Body of pancreas (tissue), 4 donors: ENCODE measurements at regions not wholly inside any gene's neighbourhood (a gene's known extent, or its start where the extent isn't known, plus 50 kb on each side); places are given as distances from the start of the nearest gene placed in this dataset.

Experiments
- ATAC-seq: fragments of 150-250 bp; one replicate; pipeline ENCODE4 v1.9.1; 2016
- DNase-seq, 4 donors: peaks; one replicate each; pipeline ENCODE4 v3.0.0-alpha.2; 2019
- H3K27ac ChIP-seq, 4 donors: fragments of 200-600 bp; sonication (generic); 1 replicate in 3 of 4; 2 replicates in 1 of 4; pipeline versions ENCODE4 v1.5.1 to v1.6.1; 2016 to 2019; ENCODE audit warnings: mild to moderate bottlenecking in 1 of 4, mixed read lengths in 1 of 4, moderate library complexity in 1 of 4
- H3K27me3 ChIP-seq, 2 donors: fragments of 200-600 bp; sonication (generic); one replicate each; pipeline ENCODE4 v1.6.0; 2016; ENCODE audit warnings: mild to moderate bottlenecking in 1 of 2
- H3K36me3 ChIP-seq, 2 donors: fragments of 200-600 bp; sonication (generic); replicated peaks in 1 of 2; 2 replicates each; pipeline ENCODE4 v1.5.1; 2016; ENCODE audit warnings: low read depth in 2 of 2; ENCODE audit not compliant: insufficient read depth in 1 of 2
- H3K4me1 ChIP-seq: fragments of 200-600 bp; sonication (generic); one replicate; pipeline ENCODE4 v1.6.0; 2016
- H3K4me3 ChIP-seq, 2 donors: fragments of 200-600 bp; sonication (generic); 1 replicate in 1 of 2; 2 replicates in 1 of 2; pipeline ENCODE4 v1.5.1; 2016 to 2019
- H3K9me3 ChIP-seq, 3 donors: fragments of 200-600 bp; sonication (generic); 1 replicate in 2 of 3; 2 replicates in 1 of 3; pipeline ENCODE4 v1.5.1; 2016
- POLR2A ChIP-seq, 3 donors: fragments of 450-650 bp; IDR thresholded peaks; one replicate each; pipeline ENCODE4 v1.6.1; 2016; ENCODE audit warnings: antibody characterized with exemption in 3 of 3, mild to moderate bottlenecking in 2 of 3
- WGBS, 2 donors: methylation state at CpG; one replicate each; pipeline ENCODE4 v1.1.5; 2017; 5-methylcytosine and 5-hydroxymethylcytosine counted together
- intact Hi-C: fragments of 100-400 bp; cut with DNase I; formaldehyde crosslinking; loops from one replicate; pipeline ENCODE4 v1.15.1; 2023
- TF ChIP-seq, protein P1 (sequence below), 7 experiments: fragments of 450-650 bp in 4 of 7; fragments of 200-600 bp in 3 of 7; sonication (generic) in 3 of 7; IDR thresholded peaks; one replicate each; pipeline ENCODE4 v1.5.1; 2016 to 2019; ENCODE audit warnings: antibody characterized with exemption in 7 of 7

DNA sequence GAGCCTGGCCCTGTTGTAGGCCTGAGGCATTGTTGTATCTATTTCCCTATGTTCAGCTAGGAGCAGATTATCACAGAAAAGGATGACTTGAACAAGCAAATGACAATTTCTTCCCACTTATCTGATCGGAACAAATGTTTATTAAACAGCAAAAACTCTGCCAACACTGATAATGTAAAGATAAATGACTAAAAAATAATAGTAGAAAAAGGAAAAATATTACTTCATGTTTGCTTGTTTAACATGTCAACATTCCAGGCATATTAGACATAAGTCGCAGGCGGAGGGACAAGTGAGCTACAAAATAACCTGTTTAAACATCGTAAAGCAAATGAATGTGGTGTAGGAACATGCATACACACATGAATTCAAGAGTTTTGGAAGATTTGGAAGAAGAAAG, 257.9 kb downstream of the TMX3 start:
- no peak overlapping the region for H3K4me3 ChIP-seq
- DNase-seq (no peak), ATAC-seq (no peak)
- TF ChIP-seq, protein P1, sequence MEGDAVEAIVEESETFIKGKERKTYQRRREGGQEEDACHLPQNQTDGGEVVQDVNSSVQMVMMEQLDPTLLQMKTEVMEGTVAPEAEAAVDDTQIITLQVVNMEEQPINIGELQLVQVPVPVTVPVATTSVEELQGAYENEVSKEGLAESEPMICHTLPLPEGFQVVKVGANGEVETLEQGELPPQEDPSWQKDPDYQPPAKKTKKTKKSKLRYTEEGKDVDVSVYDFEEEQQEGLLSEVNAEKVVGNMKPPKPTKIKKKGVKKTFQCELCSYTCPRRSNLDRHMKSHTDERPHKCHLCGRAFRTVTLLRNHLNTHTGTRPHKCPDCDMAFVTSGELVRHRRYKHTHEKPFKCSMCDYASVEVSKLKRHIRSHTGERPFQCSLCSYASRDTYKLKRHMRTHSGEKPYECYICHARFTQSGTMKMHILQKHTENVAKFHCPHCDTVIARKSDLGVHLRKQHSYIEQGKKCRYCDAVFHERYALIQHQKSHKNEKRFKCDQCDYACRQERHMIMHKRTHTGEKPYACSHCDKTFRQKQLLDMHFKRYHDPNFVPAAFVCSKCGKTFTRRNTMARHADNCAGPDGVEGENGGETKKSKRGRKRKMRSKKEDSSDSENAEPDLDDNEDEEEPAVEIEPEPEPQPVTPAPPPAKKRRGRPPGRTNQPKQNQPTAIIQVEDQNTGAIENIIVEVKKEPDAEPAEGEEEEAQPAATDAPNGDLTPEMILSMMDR (IDR thresholded peaks at IDR 0.05) = no peak
- no peak for TF ChIP-seq POLR2A (IDR thresholded peaks at IDR 0.05)
- 23% methylated on average over 4 of the region's 4 CpGs for WGBS, 2 donors
- no peak overlapping the region for H3K27ac ChIP-seq
- no peaks in the 10 kb centered on the region for H3K27me3 ChIP-seq
- H3K9me3 ChIP-seq = no peaks in the 10 kb centered on the region
- intact Hi-C loops = no loop called here
- no peaks in the 10 kb centered on the region for H3K36me3 ChIP-seq
- H3K4me1 ChIP-seq = no peaks in the 10 kb centered on the region

DNA sequence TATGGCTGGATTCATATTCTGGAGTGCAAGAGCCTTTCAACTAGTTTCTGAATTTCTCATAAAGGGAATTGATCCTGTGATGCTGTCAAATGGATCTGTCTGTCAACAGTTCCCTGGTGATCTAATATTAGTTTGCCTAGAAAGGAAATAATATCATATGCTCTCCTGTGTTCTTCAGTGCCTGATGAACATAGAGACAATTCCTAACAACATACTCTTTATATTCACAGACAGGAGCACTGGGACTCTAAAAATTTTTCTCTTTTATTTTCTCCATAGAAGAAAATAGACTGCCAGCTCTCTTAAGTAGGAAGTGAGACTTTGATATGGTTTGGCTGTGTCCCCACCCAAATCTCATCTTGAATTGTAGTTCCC, 259.7 kb downstream of the TMX3 start:
- Histone ChIP-seq H3K4me3 (no peak overlapping the region), H3K9me3 (no peaks in the 10 kb centered on the region), H3K27ac (no peak overlapping the region), H3K4me1 (no peaks in the 10 kb centered on the region), H3K36me3 (no peaks in the 10 kb centered on the region), H3K27me3 (no peaks in the 10 kb centered on the region)
- intact Hi-C loops = no loop called here
- ATAC-seq = no peak
- DNase-seq = no peak
- TF ChIP-seq POLR2A (IDR thresholded peaks at IDR 0.05) = no peak
- TF ChIP-seq, protein P1 (IDR thresholded peaks at IDR 0.05) = no peak

DNA sequence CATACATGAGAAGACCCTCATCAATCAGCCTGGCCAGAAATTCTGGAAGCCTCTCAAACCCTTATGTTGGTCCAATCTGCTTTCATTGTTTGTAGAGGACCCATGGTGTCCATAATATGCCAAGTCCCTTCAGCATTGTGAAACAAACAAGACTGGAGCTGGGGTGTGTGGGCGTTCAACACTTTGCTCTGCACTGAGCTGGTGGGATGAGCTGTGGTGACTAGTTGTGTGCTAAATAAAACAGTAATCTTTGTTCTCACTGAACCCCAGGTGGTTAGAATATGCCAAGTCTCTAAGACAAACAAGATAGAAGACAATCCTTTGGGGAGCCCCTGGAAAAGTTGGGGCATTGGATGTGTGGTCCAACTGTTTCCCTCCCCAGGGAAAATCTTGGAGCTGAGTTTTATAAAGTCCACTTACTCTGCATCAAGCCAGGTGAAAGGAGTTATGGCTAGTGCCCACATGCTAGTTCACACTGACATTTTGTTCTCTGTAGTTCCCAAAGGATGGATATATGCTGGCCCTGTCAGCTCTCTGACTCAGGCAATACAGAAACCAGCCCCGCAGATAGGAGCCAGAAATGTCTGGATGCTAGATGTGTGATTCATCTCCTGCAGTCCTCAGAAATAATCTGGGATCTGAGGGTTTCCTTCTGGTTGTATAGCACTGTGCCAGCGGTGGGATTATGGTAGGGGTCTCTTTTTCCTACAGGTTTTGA, 260.2 kb downstream of the TMX3 start:
- Histone ChIP-seq H3K9me3 (no peaks in the 10 kb centered on the region), H3K27ac (no peak overlapping the region), H3K27me3 (no peaks in the 10 kb centered on the region), H3K4me3 (no peak overlapping the region), H3K36me3 (no peaks in the 10 kb centered on the region), H3K4me1 (no peaks in the 10 kb centered on the region)
- TF ChIP-seq POLR2A (IDR thresholded peaks at IDR 0.05) = no peak
- TF ChIP-seq, protein P1 (IDR thresholded peaks at IDR 0.05) = no peak
- 42 to 52% methylated on average over 3 of the region's 3 CpGs for WGBS, 2 donors
- intact Hi-C loops = no loop called here
- DNase-seq (no peak), ATAC-seq (no peak)

DNA sequence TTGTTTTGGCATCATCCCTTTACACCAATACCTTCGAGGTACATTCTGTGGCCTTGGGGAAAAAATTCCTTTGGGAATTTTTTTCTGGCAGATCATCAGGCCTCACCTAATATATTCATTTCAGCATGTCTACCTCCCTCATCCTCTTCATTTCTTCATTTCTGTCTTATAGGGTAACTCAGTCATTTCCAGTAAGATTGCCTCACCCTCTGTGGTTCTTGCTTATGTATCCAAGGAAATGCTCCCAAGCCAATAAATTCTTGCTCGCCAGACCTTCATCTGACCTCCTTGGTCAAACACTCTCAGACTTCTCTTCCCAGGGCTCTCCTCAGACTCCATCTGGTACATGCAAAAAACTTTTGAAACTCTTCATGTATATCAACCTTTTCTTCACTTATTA, 265.6 kb downstream of the TMX3 start:
- WGBS, 2 donors = 61 to 63% methylated on average over 2 of the region's 2 CpGs
- no peak for ATAC-seq

More for the DNA sequence above, 265.6 kb downstream of the TMX3 start:
- intact Hi-C loops = no loop called here
- no peak overlapping the region for H3K27ac ChIP-seq
- H3K27me3 ChIP-seq = no peaks in the 10 kb centered on the region
- H3K4me1 ChIP-seq = no peaks in the 10 kb centered on the region
- TF ChIP-seq, protein P1 (IDR thresholded peaks at IDR 0.05) = no peak
- TF ChIP-seq POLR2A (IDR thresholded peaks at IDR 0.05) = no peak
- no peak for DNase-seq
- H3K36me3 ChIP-seq = no peaks in the 10 kb centered on the region
- no peak overlapping the region for H3K4me3 ChIP-seq
- no peaks in the 10 kb centered on the region for H3K9me3 ChIP-seq
